Stimulated activated CD8-positive, alpha-beta memory T cell treated with anti-CD3 and anti-CD28 coated beads, Interleukin-15, amount 100 ng/mL, for 4 hours (primary cell): ENCODE measurements at regions not wholly inside any gene's neighbourhood (a gene's known extent, or its start where the extent isn't known, plus 50 kb on each side); places are given as distances from the start of the nearest gene placed in this dataset.

Source experiments
- DNase-seq, 2 donors: peaks; one replicate each; pipeline ENCODE4 v3.0.0-alpha.2; 2020; ENCODE audit warnings: low read depth in 2 of 2

- no peak for DNase-seq
Measured at GRCh38 chr13:74485757-74486156, 351.6 kb upstream of the KLF12 start.

- DNase-seq = no peak
Measured at GRCh38 chr13:74479124-74479523, 344.9 kb upstream of the KLF12 start.

- no peak for DNase-seq
Measured at GRCh38 chr13:74476788-74477187, 342.6 kb upstream of the KLF12 start.

GRCh38 chr13:74476365-74476764 is 342.2 kb upstream of the KLF12 start:
- no peak for DNase-seq

GRCh38 chr13:74466864-74467263 is 332.7 kb upstream of the KLF12 start:
- DNase-seq = no peak

GRCh38 chr13:74466020-74466419 is 331.8 kb upstream of the KLF12 start:
- no peak for DNase-seq

- no peak for DNase-seq
Measured at GRCh38 chr13:74465271-74465670, 331.1 kb upstream of the KLF12 start.

GRCh38 chr13:74464670-74465069 is 330.5 kb upstream of the KLF12 start:
- DNase-seq = no peak

GRCh38 chr13:74461011-74461410 is 326.8 kb upstream of the KLF12 start:
- DNase-seq = no peak

GRCh38 chr13:74452881-74453280 is 318.7 kb upstream of the KLF12 start:
- no peak for DNase-seq

GRCh38 chr13:74452176-74452575 is 318.0 kb upstream of the KLF12 start:
- no peak for DNase-seq

- DNase-seq = no peak
Measured at GRCh38 chr13:74450964-74451363, 316.8 kb upstream of the KLF12 start.

GRCh38 chr13:74450525-74450845 is 316.3 kb upstream of the KLF12 start:
- no peak for DNase-seq

GRCh38 chr13:74449811-74450524 is 315.8 kb upstream of the KLF12 start:
- DNase-seq = no peak

- no peak for DNase-seq
Measured at GRCh38 chr13:74444864-74445479, 310.8 kb upstream of the KLF12 start.

GRCh38 chr13:74444161-74444571 is 310.0 kb upstream of the KLF12 start:
- no peak for DNase-seq

- DNase-seq = no peak
Measured at GRCh38 chr13:74443631-74444030, 309.4 kb upstream of the KLF12 start.

GRCh38 chr13:74442751-74443150 is 308.5 kb upstream of the KLF12 start:
- DNase-seq = no peak

GRCh38 chr13:74438901-74439300 is 304.7 kb upstream of the KLF12 start:
- no peak for DNase-seq

- no peak for DNase-seq
Measured at GRCh38 chr13:74434782-74435181, 300.6 kb upstream of the KLF12 start.

GRCh38 chr13:74424455-74424854 is 290.3 kb upstream of the KLF12 start:
- DNase-seq = no peak

GRCh38 chr13:74423434-74423833 is 289.2 kb upstream of the KLF12 start:
- no peak for DNase-seq

GRCh38 chr13:74414458-74414857 is 280.3 kb upstream of the KLF12 start:
- DNase-seq = no peak

- no peak for DNase-seq
Measured at GRCh38 chr13:74413482-74413881, 279.3 kb upstream of the KLF12 start.
